HCT116 (cell line): ENCODE measurements at regions not wholly inside any gene's neighbourhood (a gene's known extent, or its start where the extent isn't known, plus 50 kb on each side); places are given as distances from the start of the nearest gene placed in this dataset.

ENCODE experiments used
- ATAC-seq: fragments of 200-7000 bp; cut with Tn5 transposase; 2 replicates; pipeline ENCODE4 v1.9.1; 2020; ENCODE audit warnings: mild to moderate bottlenecking, moderate library complexity
- BruUV-seq: library from RNA; stranded (reverse); fragments of 400-500 nt; replicated peaks from 2 replicates; lab custom pipeline; 2021; lab: Mats Ljungman, UMichigan
- CTCF ChIA-PET: fragments of 300-600 bp; sonication (Branson Sonifier 250); formaldehyde crosslinking; loops from one replicate; lab custom pipeline; 2021; ENCODE audit warnings: antibody characterized with exemption; lab: Charles Lee
- POLR2A ChIA-PET: fragments of 300-600, 350-600 bp; sonication (Branson Sonifier 250); formaldehyde crosslinking; loops from one replicate; lab custom pipeline; 2021; ENCODE audit warnings: antibody characterized with exemption; lab: Charles Lee
- RAD21 ChIA-PET, 2 experiments: fragments of 300-600 bp; sonication (Branson Sonifier 250); formaldehyde crosslinking; loops; one replicate each; lab custom pipeline; 2023; ENCODE audit warnings: low total read pairs in 2 of 2; ENCODE audit not compliant: uncharacterized antibody in 2 of 2, unreplicated experiment in 2 of 2, low non-redundant PET in 1 of 2; lab: Charles Lee
- DNase-seq: peaks from one replicate; pipeline ENCODE4 v3.0.0-alpha.2; 2010; ENCODE audit warnings: low read depth, low spot score
- H2AFZ ChIP-seq: fragments of 200-600 bp; shearing (Covaris generic), sonication (generic); 2 replicates; pipeline ENCODE4 v1.6.1; 2017; ENCODE audit warnings: low read depth, mixed run types, mixed read lengths, antibody characterized with exemption, low read length; ENCODE audit not compliant: poor library complexity, severe bottlenecking
- H3K27ac ChIP-seq: 2 replicates; pipeline ENCODE4 v1.5.1; 2012; ENCODE audit warnings: low read depth, low read length
- H3K27me3 ChIP-seq: fragments of 200-600 bp; sonication (generic); 2 replicates; pipeline ENCODE4 v1.6.1; 2016; ENCODE audit warnings: mixed run types, low read length, mixed read lengths; ENCODE audit not compliant: insufficient read depth
- H3K36me3 ChIP-seq, 2 experiments: fragments of 200-500 bp in 1 of 2; fragments of 200-600 bp in 1 of 2; sonication (Bioruptor generic) in 1 of 2; sonication (generic) in 1 of 2; 2 replicates each; pipeline versions ENCODE4 v1.5.1 to v1.6.1; 2014 to 2016; ENCODE audit warnings: low read length in 2 of 2, inconsistent platforms in 1 of 2, mixed read lengths in 1 of 2, mixed run types in 1 of 2; ENCODE audit not compliant: insufficient read depth in 2 of 2, control insufficient read depth in 1 of 2
- H3K4me1 ChIP-seq, 2 experiments: fragments of 200-600 bp in 1 of 2; sonication (generic) in 1 of 2; 2 replicates each; pipeline versions ENCODE4 v1.5.1 to v1.6.1; 2012 to 2017; ENCODE audit warnings: low read length in 2 of 2, inconsistent platforms in 1 of 2, mild to moderate bottlenecking in 1 of 2, mixed read lengths in 1 of 2, mixed run types in 1 of 2, moderate library complexity in 1 of 2; ENCODE audit not compliant: insufficient read depth in 2 of 2, control insufficient read depth in 1 of 2
- H3K4me2 ChIP-seq: fragments of 200-600 bp; sonication (generic); 2 replicates; pipeline ENCODE4 v1.6.1; 2017; ENCODE audit warnings: mixed run types, low read length, mixed read lengths
- H3K4me3 ChIP-seq, 2 experiments: fragments of 200-600 bp in 1 of 2; sonication (generic) in 1 of 2; replicated peaks in 1 of 2; 2 replicates each; pipeline ENCODE4 v1.5.1; 2011 to 2016; ENCODE audit warnings: low read length in 2 of 2, control low read depth in 1 of 2, low read depth in 1 of 2, mild to moderate bottlenecking in 1 of 2, mixed read lengths in 1 of 2, mixed run types in 1 of 2
- H3K79me2 ChIP-seq: fragments of 200-600 bp; sonication (generic); 2 replicates; pipeline ENCODE4 v1.6.1; 2017; ENCODE audit warnings: mild to moderate bottlenecking, mixed run types, low read length, moderate library complexity, mixed read lengths; ENCODE audit not compliant: insufficient read depth
- H3K9ac ChIP-seq: fragments of 200-600 bp; sonication (generic); 2 replicates; pipeline ENCODE4 v1.6.1; 2016; ENCODE audit warnings: low read length, mixed read lengths
- H3K9me2 ChIP-seq: fragments of 200-600 bp; sonication (generic), shearing (Covaris generic); 2 replicates; pipeline ENCODE4 v1.6.1; 2017; ENCODE audit warnings: mixed run types, mild to moderate bottlenecking, moderate library complexity; ENCODE audit not compliant: insufficient read depth
- H3K9me3 ChIP-seq, 2 experiments: fragments of 200-500 bp in 1 of 2; fragments of 200-600 bp in 1 of 2; sonication (Bioruptor generic) in 1 of 2; sonication (generic) in 1 of 2; 2 replicates each; pipeline ENCODE4 v1.6.1; 2014 to 2017; ENCODE audit warnings: low read length in 2 of 2, mixed read lengths in 2 of 2, inconsistent platforms in 1 of 2, low read depth in 1 of 2, mild to moderate bottlenecking in 1 of 2, mixed run types in 1 of 2, moderate library complexity in 1 of 2; ENCODE audit not compliant: control insufficient read depth in 1 of 2, insufficient read depth in 1 of 2
- H4K20me1 ChIP-seq: fragments of 200-600 bp; sonication (generic), shearing (Covaris generic); 2 replicates; pipeline ENCODE4 v1.6.1; 2017; ENCODE audit warnings: mixed run types, mild to moderate bottlenecking, moderate library complexity; ENCODE audit not compliant: insufficient read depth
- CBX3 ChIP-seq: IDR thresholded peaks from 2 replicates; pipeline ENCODE4 v1.6.1; 2012; ENCODE audit warnings: low read depth
- ELF1 ChIP-seq: IDR thresholded peaks from 2 replicates; pipeline ENCODE4 v1.6.1; 2012; ENCODE audit warnings: low read depth, borderline replicate concordance
- EZH2phosphoT487 ChIP-seq: fragments of 200-600 bp; IDR thresholded peaks from 2 replicates; pipeline ENCODE4 v1.6.1; 2018; ENCODE audit warnings: antibody characterized with exemption, borderline replicate concordance
- MAX ChIP-seq: IDR thresholded peaks from 2 replicates; pipeline ENCODE4 v1.6.1; 2012
- POLR2AphosphoS5 ChIP-seq: IDR thresholded peaks from 2 replicates; pipeline ENCODE4 v1.6.1; 2011; ENCODE audit warnings: mild to moderate bottlenecking, low read depth, low read length, moderate library complexity
- REST ChIP-seq: IDR thresholded peaks from 2 replicates; pipeline ENCODE4 v1.6.1; 2012; ENCODE audit warnings: low read depth
- SP1 ChIP-seq: IDR thresholded peaks from 2 replicates; pipeline ENCODE4 v1.6.1; 2012; ENCODE audit warnings: low read depth
- SRF ChIP-seq: IDR thresholded peaks from 2 replicates; pipeline ENCODE4 v1.6.1; 2012; ENCODE audit warnings: low read depth
- YY1 ChIP-seq: IDR thresholded peaks from 2 replicates; pipeline ENCODE4 v1.6.1; 2011; ENCODE audit warnings: low read length, low read depth, moderate library complexity, mild to moderate bottlenecking; ENCODE audit not compliant: insufficient replicate concordance; ENCODE audit errors: extremely low read depth
- ZNF274 ChIP-seq: fragments of 200-500 bp; sonication (Bioruptor generic); IDR thresholded peaks from 2 replicates; pipeline ENCODE4 v1.6.1; 2014; ENCODE audit warnings: mild to moderate bottlenecking, low read depth, low read length, inconsistent platforms
- intact Hi-C: fragments of 100-400 bp; cut with micrococcal nuclease; formaldehyde crosslinking; loops from 2 replicates; pipeline ENCODE4 v1.10.0; 2022

GRCh38 chr13:40292536-40292935 lies 373.9 kb downstream of the FOXO1 start:
- Histone ChIP-seq H3K4me1 (no peaks in the 10 kb centered on the region), H2AFZ (no peak overlapping the region), H3K4me3 (no peak overlapping the region), H3K27me3 (no peaks in the 10 kb centered on the region), H3K9ac (no peak overlapping the region), H3K4me2 (no peak overlapping the region), H3K9me2 (no peaks in the 10 kb centered on the region), H3K79me2 (no peaks in the 10 kb centered on the region), H3K27ac (no peak overlapping the region), H4K20me1 (no peaks in the 10 kb centered on the region), H3K9me3 (peaks cover 3 to 10% of the 10 kb centered on the region in 2 experiments; a peak in 2 of 4 replicates), H3K36me3 (no peaks in the 10 kb centered on the region)
- CTCF ChIA-PET = no interaction called here
- no peak for TF ChIP-seq MAX
- TF ChIP-seq CBX3 = no peak
- no peak for TF ChIP-seq POLR2AphosphoS5
- no peak for TF ChIP-seq SRF
- no peak for TF ChIP-seq REST
- no peak for TF ChIP-seq YY1
- TF ChIP-seq ZNF274 = no peak
- TF ChIP-seq ELF1 = no peak
- no peak for TF ChIP-seq EZH2phosphoT487
- no peak for TF ChIP-seq SP1
- POLR2A ChIA-PET = no interaction called here
- RAD21 ChIA-PET = no interaction called here
- DNase-seq (no peak), ATAC-seq (no peak)
- BruUV-seq = no TSS peak
- intact Hi-C loops = no loop called here
